IPS-20b (cell line): ENCODE measurements at regions not wholly inside any gene's neighbourhood (a gene's known extent, or its start where the extent isn't known, plus 50 kb on each side); places are given as distances from the start of the nearest gene placed in this dataset.

Experiments used
- H3K27ac ChIP-seq: one replicate; pipeline ENCODE4 v1.5.1; 2013; ENCODE audit warnings: low read length
- H3K27me3 ChIP-seq: 2 replicates; pipeline ENCODE4 v1.6.1; 2013; ENCODE audit warnings: mild to moderate bottlenecking, low read length, inconsistent platforms; ENCODE audit not compliant: insufficient read depth
- H3K36me3 ChIP-seq: 2 replicates; pipeline ENCODE4 v1.6.1; 2013; ENCODE audit warnings: low read depth, mild to moderate bottlenecking, inconsistent platforms, low read length, moderate library complexity; ENCODE audit not compliant: insufficient read depth
- H3K4me1 ChIP-seq: 2 replicates; pipeline ENCODE4 v1.6.1; 2013; ENCODE audit warnings: mild to moderate bottlenecking, control low read depth, inconsistent platforms, low read length, moderate library complexity; ENCODE audit not compliant: insufficient read depth
- H3K4me3 ChIP-seq: 2 replicates; pipeline ENCODE4 v1.5.1; 2013; ENCODE audit warnings: mild to moderate bottlenecking, low read length, inconsistent platforms
- H3K9ac ChIP-seq: 2 replicates; pipeline ENCODE4 v1.6.1; 2013; ENCODE audit warnings: low read depth, mild to moderate bottlenecking, inconsistent platforms, low read length, moderate library complexity
- H3K9me3 ChIP-seq: 2 replicates; pipeline ENCODE4 v1.6.1; 2013; ENCODE audit warnings: mild to moderate bottlenecking, low read depth, low read length, inconsistent platforms; ENCODE audit not compliant: insufficient read depth

GRCh38 chr6:40778918-40779317 lies 191.8 kb upstream of the LRFN2 start:
- no peak overlapping the region for H3K9ac ChIP-seq
- no peak overlapping the region for H3K4me3 ChIP-seq
- H3K27ac ChIP-seq: no peak overlapping the region
- H3K27me3 ChIP-seq: no peaks in the 10 kb centered on the region
- no peaks in the 10 kb centered on the region for H3K36me3 ChIP-seq
- no peaks in the 10 kb centered on the region for H3K9me3 ChIP-seq
- H3K4me1 ChIP-seq: no peaks in the 10 kb centered on the region

- no peaks in the 10 kb centered on the region for H3K9me3 ChIP-seq
- H3K27me3 ChIP-seq: no peaks in the 10 kb centered on the region
- no peak overlapping the region for H3K27ac ChIP-seq
- no peaks in the 10 kb centered on the region for H3K4me1 ChIP-seq
- H3K36me3 ChIP-seq: no peaks in the 10 kb centered on the region
- H3K4me3 ChIP-seq: no peak overlapping the region
- H3K9ac ChIP-seq: no peak overlapping the region
Observed at GRCh38 chr6:40778196-40778595, 191.0 kb upstream of the LRFN2 start.

DNA sequence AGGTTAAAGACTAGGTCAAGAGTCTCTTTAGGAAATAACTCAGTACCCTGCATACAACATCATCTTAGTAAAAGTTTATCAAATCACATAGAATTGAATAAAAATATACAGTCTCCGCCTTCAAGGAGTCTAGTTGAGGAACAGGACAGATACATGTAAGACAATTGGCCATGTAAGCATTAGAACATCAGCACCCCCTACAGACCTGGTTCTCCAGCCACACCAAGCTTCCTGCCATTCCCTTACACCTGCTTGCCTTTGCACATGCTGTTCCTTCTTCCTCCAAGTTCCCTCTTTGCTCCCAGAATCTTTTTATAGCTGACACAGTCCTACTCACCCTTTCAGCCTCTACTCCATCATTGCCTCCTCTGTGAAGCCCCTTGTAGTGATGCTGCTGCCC lies 187.8 kb upstream of the LRFN2 start:
- Histone ChIP-seq H3K4me3 (no peak overlapping the region), H3K9me3 (no peaks in the 10 kb centered on the region), H3K4me1 (no peaks in the 10 kb centered on the region), H3K36me3 (no peaks in the 10 kb centered on the region), H3K27ac (no peak overlapping the region), H3K9ac (no peak overlapping the region), H3K27me3 (no peaks in the 10 kb centered on the region)

- H3K9ac ChIP-seq: no peak overlapping the region
- H3K36me3 ChIP-seq: no peaks in the 10 kb centered on the region
Observed at GRCh38 chr6:40770794-40771193, 183.6 kb upstream of the LRFN2 start.

DNA sequence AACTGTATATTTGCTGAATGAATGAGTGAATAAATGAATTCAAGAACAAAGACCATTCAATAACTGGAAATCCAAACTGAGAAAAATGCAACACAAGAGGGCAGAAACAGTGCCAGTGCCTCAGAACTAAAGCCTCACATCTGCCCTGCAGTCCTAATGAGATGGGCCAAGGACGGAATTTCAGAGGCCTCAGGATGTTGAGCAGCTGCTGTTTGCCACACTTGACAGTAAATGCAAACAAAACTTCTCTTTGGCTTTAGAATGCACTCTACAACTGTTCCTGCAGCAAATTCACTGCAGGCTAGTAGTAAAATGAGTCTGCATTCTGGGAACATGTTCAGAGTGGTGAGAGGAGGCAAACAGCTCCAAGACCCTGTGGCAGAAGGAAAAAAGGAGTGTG lies 177.6 kb upstream of the LRFN2 start:
- no peaks in the 10 kb centered on the region for H3K4me1 ChIP-seq
- H3K27ac ChIP-seq: no peak overlapping the region
- H3K27me3 ChIP-seq: no peaks in the 10 kb centered on the region
- H3K36me3 ChIP-seq: no peaks in the 10 kb centered on the region
- H3K9ac ChIP-seq: no peak overlapping the region
- H3K9me3 ChIP-seq: no peaks in the 10 kb centered on the region
- no peak overlapping the region for H3K4me3 ChIP-seq

More at GRCh38 chr6:40770794-40771193, 183.6 kb upstream of the LRFN2 start:
- no peaks in the 10 kb centered on the region for H3K4me1 ChIP-seq
- H3K9me3 ChIP-seq: no peaks in the 10 kb centered on the region
- H3K27me3 ChIP-seq: no peaks in the 10 kb centered on the region
- no peak overlapping the region for H3K27ac ChIP-seq
- H3K4me3 ChIP-seq: no peak overlapping the region

DNA sequence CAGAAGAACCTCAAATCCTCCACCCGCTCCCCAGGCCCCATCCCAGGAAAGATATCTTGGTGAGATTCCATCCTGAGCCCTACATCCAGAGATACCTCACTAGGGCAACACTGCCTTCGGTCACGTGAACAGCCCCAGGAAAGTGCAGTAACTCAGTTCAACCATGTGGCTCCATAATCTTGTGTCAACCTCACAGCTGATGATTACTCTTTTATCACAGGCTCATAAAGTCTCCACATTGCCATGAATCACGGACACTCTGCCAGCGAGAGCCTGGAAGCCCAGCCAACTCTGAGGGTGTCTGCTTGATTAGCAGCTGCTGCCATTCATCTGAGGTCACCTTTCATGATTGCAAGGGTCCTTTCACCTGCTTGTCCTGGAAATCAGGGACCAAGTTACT lies 175.8 kb upstream of the LRFN2 start:
- Histone ChIP-seq H3K9me3 (no peaks in the 10 kb centered on the region), H3K4me1 (no peaks in the 10 kb centered on the region), H3K36me3 (no peaks in the 10 kb centered on the region), H3K27ac (no peak overlapping the region), H3K4me3 (no peak overlapping the region), H3K27me3 (no peaks in the 10 kb centered on the region), H3K9ac (no peak overlapping the region)

GRCh38 chr6:40760887-40761286 lies 173.7 kb upstream of the LRFN2 start:
- H3K27ac ChIP-seq: no peak overlapping the region
- no peaks in the 10 kb centered on the region for H3K36me3 ChIP-seq
- H3K4me3 ChIP-seq: no peak overlapping the region
- no peak overlapping the region for H3K9ac ChIP-seq
- H3K27me3 ChIP-seq: peaks cover under 1% of the 10 kb centered on the region; the same call in 1 of the 2 replicates
- H3K4me1 ChIP-seq: no peaks in the 10 kb centered on the region
- H3K9me3 ChIP-seq: no peaks in the 10 kb centered on the region

DNA sequence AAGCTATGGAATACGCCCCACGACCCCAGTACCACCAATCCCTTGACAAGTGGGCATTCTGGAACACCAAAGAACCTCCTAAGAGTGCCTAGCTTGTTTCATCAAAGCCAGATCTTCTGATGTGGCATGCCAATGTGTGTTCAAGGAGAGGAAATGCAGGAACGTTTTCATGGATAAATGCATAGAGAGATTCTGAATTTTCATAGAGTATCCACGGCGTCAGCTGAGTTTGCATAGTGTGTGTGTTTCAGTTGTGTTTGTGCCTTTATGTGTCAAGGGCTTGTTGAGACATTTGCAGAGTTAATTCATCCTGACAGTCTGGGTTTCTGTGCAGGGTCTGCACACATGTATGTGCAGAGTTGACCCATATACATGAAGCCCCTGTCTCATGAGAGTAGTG lies 172.7 kb upstream of the LRFN2 start:
- Histone ChIP-seq H3K27me3 (peaks cover 11% of the 10 kb centered on the region), H3K4me1 (no peaks in the 10 kb centered on the region; the same call in 1 of the 2 replicates), H3K9me3 (no peaks in the 10 kb centered on the region), H3K9ac (no peak overlapping the region), H3K27ac (no peak overlapping the region), H3K4me3 (no peak overlapping the region), H3K36me3 (no peaks in the 10 kb centered on the region)

GRCh38 chr6:40759264-40759663 lies 172.1 kb upstream of the LRFN2 start:
- Histone ChIP-seq H3K4me3 (no peak overlapping the region), H3K4me1 (peaks cover 2% of the 10 kb centered on the region; the same call in 1 of the 2 replicates), H3K27me3 (peaks cover 17% of the 10 kb centered on the region), H3K36me3 (no peaks in the 10 kb centered on the region), H3K9me3 (no peaks in the 10 kb centered on the region), H3K9ac (no peak overlapping the region), H3K27ac (no peak overlapping the region)

DNA sequence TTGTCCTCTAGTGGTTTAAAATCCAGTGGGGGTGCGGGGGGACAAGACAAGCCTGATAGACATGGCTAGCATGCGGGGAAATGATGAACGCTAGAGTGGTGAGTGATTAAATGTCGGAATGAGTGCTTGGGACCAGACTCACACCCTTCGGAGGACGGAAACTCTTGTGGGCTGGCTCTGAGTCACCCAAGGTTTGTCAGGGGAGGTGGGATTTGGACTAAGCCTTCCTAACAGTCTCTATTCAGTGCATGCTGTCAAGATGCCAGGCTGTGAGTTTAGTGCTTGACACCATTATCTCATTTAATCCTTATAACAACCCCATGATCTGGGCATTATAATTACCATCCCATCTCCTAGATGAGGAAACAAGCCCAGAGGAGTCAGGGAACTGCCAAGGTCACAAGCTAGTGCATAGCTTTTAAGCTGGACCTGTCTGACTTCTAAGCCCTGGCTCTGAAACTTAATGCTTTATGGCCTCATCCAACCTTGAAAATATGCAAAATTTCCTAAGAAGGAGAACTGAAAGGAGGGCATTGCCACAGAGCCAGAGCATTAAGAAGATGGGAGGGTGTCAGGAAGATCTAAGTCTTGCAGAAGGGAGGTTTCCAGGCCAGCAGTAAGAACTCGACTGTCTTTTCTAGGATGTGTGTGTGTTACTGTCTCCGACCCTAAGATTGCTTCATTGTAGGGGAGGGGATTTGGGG lies 168.7 kb upstream of the LRFN2 start:
- H3K9ac ChIP-seq: no peak overlapping the region
- peaks cover 23% of the 10 kb centered on the region for H3K27me3 ChIP-seq
- H3K27ac ChIP-seq: no peak overlapping the region
- peaks cover 2% of the 10 kb centered on the region; the same call in 1 of the 2 replicates for H3K4me1 ChIP-seq
- H3K36me3 ChIP-seq: no peaks in the 10 kb centered on the region
- H3K4me3 ChIP-seq: no peak overlapping the region
- no peaks in the 10 kb centered on the region for H3K9me3 ChIP-seq

DNA sequence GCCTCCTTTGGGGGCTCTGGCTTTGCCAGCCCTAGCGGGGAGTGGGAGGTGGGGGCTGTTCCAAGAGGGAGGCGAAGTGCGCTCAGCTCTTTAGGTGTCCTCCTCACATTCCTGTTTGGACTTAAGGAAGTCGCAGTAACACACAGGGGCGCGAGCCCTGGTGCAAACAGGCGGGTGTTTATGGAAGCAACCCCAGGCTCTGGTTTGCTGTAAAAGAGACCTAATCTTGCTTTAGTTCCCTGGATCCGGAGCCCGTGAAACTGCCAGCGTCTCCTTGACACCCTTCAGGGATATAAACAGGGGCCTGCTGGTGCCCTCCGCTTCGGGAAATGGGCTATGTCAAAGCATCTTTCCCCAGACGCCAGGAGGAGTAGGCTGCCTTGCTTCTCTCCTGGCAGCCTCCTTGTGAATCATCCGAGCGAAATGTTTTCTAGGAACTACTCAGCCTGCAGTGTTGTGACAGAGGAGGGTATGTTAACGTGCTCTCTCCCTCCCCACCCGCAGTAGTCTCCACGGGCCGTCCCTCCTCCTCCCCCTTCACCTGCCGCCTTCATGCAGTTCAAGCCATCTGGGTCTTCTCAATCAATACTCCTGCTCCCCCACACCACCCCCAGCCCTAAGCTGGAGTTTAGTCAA lies 168.0 kb upstream of the LRFN2 start:
- Histone ChIP-seq H3K9ac (no peak overlapping the region), H3K27me3 (peaks cover 23% of the 10 kb centered on the region), H3K4me3 (no peak overlapping the region), H3K27ac (no peak overlapping the region), H3K9me3 (no peaks in the 10 kb centered on the region), H3K36me3 (no peaks in the 10 kb centered on the region), H3K4me1 (peaks cover 2% of the 10 kb centered on the region; the same call in 1 of the 2 replicates)

DNA sequence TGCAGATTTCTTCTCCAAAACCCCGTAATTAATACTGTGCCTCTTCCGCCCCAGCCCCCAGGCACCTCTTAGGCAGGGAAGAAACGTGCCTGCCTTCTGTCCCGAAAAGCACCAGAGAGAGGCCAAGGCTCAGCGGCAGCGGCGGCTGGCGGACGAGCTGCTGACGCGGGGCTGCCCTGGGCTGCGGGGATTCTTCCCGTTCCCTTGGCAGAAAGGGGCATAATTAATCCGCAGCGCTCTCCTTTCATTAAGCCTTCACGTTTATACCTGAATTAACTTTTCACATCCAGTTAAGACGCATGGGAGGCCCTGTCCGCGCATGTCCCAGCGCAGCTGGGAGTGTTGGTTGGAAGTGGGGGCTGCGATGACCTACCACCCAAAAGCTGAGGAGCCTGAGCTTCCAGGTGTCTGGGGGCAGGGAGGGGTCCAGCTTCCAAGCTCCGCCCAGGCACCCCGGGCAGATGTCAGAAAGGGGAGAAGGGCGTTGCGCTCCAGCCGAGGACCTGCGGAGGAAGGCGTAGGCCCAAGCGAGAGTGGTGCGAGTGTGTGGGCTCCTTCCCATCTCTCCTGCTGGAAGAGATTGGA lies 167.4 kb upstream of the LRFN2 start:
- H3K27ac ChIP-seq: no peak overlapping the region
- H3K4me3 ChIP-seq: no peak overlapping the region; the same call in 1 of the 2 replicates
- no peaks in the 10 kb centered on the region for H3K9me3 ChIP-seq
- H3K27me3 ChIP-seq: peaks cover 25% of the 10 kb centered on the region
- peaks cover 2% of the 10 kb centered on the region; the same call in 1 of the 2 replicates for H3K4me1 ChIP-seq
- no peak overlapping the region for H3K9ac ChIP-seq
- H3K36me3 ChIP-seq: no peaks in the 10 kb centered on the region
